ENCODE measurements at regions not wholly inside any gene's neighbourhood (a gene's known extent, or its start where the extent isn't known, plus 50 kb on each side); places are given as distances from the start of the nearest gene placed in this dataset.

- no peak overlapping the region for H3K4me3 ChIP-seq (ENCODE audit: low read length)
- Mint-ChIP-seq H3K4me1 (peaks cover 0 to 3% (median 0%) of the 10 kb centered on the region in 7 donors), H3K4me3 (no peak overlapping the region), H3K9me3 (peaks cover 0 to 4% (median 0%) of the 10 kb centered on the region in 11 donors), H3K27ac (no peak overlapping the region), H3K27me3 (peaks cover 0 to 9% (median 0%) of the 10 kb centered on the region in 5 donors), H3K36me3 (no peaks in the 10 kb centered on the region)
- ATAC-seq (no peak), DNase-seq (no peak)
- H3K36me3 ChIP-seq (ENCODE audit: control insufficient read depth in 2 of 3, insufficient read depth in 3 of 3, low read length in 3 of 3): no peaks in the 10 kb centered on the region
- H3K4me1 ChIP-seq (ENCODE audit: control insufficient read depth in 2 of 2, insufficient read depth in 2 of 2, low read length in 2 of 2): no peaks in the 10 kb centered on the region
- H3K27me3 ChIP-seq (ENCODE audit: control insufficient read depth in 2 of 2, insufficient read depth in 2 of 2, low read length in 2 of 2): no peaks in the 10 kb centered on the region
- H3K9me3 ChIP-seq (ENCODE audit: control insufficient read depth in 2 of 3, low read length in 3 of 3): no peaks in the 10 kb centered on the region
- no peak overlapping the region for H3K27ac ChIP-seq (ENCODE audit: low read depth, low read length)
- CTCF ChIA-PET: no interaction called here
- intact Hi-C loops (cut with micrococcal nuclease): no loop called here
- POLR2A ChIA-PET: no interaction called here
Measured at GRCh38 chr12:22115711-22116110, 69.7 kb downstream of the CMAS start.

DNA sequence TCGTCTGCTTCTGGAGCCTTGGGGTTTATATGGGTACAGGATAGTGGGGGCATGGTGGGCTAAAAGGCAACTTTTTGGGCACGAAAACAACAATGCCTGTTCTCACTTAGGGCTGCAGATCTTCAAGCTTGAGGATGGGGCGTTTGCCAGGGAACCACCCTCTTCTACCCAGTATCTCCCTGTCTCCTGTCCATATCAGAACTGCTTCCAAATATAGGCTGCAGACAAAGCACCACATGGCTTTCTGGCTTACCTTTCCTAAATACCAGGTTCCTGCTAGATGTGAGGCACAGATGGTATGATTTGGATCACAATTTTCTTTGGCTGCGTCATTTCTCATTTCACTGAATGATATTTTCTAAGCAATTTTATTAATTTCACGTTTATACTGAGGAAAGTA, 70.4 kb downstream of the CMAS start:
- Mint-ChIP-seq H3K27ac (no peak overlapping the region), H3K4me3 (no peak overlapping the region), H3K27me3 (peaks cover 0 to 9% (median 0%) of the 10 kb centered on the region in 5 donors), H3K9me3 (peaks cover 0 to 4% (median 0%) of the 10 kb centered on the region in 11 donors), H3K36me3 (no peaks in the 10 kb centered on the region), H3K4me1 (peaks cover 0 to 3% (median 0%) of the 10 kb centered on the region in 7 donors)
- no peaks in the 10 kb centered on the region for H3K4me1 ChIP-seq (ENCODE audit: control insufficient read depth in 2 of 2, insufficient read depth in 2 of 2, low read length in 2 of 2)
- intact Hi-C loops (cut with micrococcal nuclease): no loop called here
- no peak for ATAC-seq
- no peak for DNase-seq
- POLR2A ChIA-PET: no interaction called here
- H3K27ac ChIP-seq (ENCODE audit: low read depth, low read length): no peak overlapping the region
- no peaks in the 10 kb centered on the region for H3K36me3 ChIP-seq (ENCODE audit: control insufficient read depth in 2 of 3, insufficient read depth in 3 of 3, low read length in 3 of 3)
- H3K4me3 ChIP-seq (ENCODE audit: low read length): no peak overlapping the region
- no peaks in the 10 kb centered on the region for H3K9me3 ChIP-seq (ENCODE audit: control insufficient read depth in 2 of 3, low read length in 3 of 3)
- no peaks in the 10 kb centered on the region for H3K27me3 ChIP-seq (ENCODE audit: control insufficient read depth in 2 of 2, insufficient read depth in 2 of 2, low read length in 2 of 2)
- CTCF ChIA-PET: no interaction called here

DNA sequence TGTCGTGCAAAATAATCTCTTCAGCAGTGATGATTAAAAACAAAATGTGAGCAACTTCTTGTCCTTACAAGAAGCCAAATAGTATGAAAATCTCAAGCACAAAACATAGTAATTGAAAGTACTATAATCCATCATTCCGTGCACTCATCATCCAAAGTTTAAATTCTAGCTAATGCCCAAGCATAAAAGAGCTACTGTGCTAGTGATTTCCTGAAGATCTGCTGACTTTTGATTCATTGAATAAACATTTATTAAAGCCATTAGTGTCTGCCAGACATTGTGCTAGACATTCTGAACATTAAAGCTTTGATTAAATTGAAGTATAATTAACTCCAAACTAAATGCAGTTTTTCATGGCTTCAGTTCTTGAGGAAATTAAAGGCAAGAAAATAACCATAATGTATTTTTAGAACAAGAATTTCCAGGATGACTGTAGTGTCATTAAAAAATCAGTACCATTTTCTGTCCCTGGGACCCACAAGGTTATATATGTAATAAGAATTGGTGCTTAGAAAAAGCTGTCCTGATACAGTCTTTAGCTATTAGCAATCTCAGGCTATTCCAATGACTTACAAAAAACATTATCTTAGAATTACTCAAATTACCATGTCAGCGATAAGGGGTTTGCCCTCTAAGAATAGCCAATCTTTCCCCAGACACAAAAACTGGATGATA, 71.7 kb downstream of the CMAS start:
- CTCF ChIA-PET: interaction anchor here (1.2 kb wide), 1 partner anchor 55 kb away, joined by 5 read pairs; no protein-coding TSS in a partner anchor

GRCh38 chr12:22118238-22118790, 72.3 kb downstream of the CMAS start:
- H3K27ac ChIP-seq (ENCODE audit: low read depth, low read length): no peak overlapping the region
- no peaks in the 10 kb centered on the region for H3K27me3 ChIP-seq (ENCODE audit: control insufficient read depth in 2 of 2, insufficient read depth in 2 of 2, low read length in 2 of 2)
- ATAC-seq: no peak
- Mint-ChIP-seq H3K9me3 (peaks cover 0 to 4% (median 0%) of the 10 kb centered on the region in 11 donors), H3K4me1 (peaks cover 0 to 3% (median 0%) of the 10 kb centered on the region in 7 donors), H3K4me3 (no peak overlapping the region), H3K36me3 (no peaks in the 10 kb centered on the region), H3K27me3 (peaks cover 0 to 9% (median 0%) of the 10 kb centered on the region in 5 donors), H3K27ac (no peak overlapping the region)
- intact Hi-C loops (cut with micrococcal nuclease): no loop called here
- ChIA-PET CTCF (interaction anchor here (1.2 kb wide), 1 partner anchor 55 kb away, joined by 5 read pairs; no protein-coding TSS in a partner anchor), POLR2A (no interaction called here)
- H3K4me1 ChIP-seq (ENCODE audit: control insufficient read depth in 2 of 2, insufficient read depth in 2 of 2, low read length in 2 of 2): no peaks in the 10 kb centered on the region
- H3K36me3 ChIP-seq (ENCODE audit: control insufficient read depth in 2 of 3, insufficient read depth in 3 of 3, low read length in 3 of 3): no peaks in the 10 kb centered on the region
- H3K9me3 ChIP-seq (ENCODE audit: control insufficient read depth in 2 of 3, low read length in 3 of 3): no peaks in the 10 kb centered on the region
- no peak overlapping the region for H3K4me3 ChIP-seq (ENCODE audit: low read length)
- no peak for DNase-seq

More for the DNA sequence above, 71.7 kb downstream of the CMAS start:
- Mint-ChIP-seq H3K4me3 (no peak overlapping the region), H3K9me3 (peaks cover 0 to 4% (median 0%) of the 10 kb centered on the region in 11 donors), H3K27me3 (peaks cover 0 to 9% (median 0%) of the 10 kb centered on the region in 5 donors), H3K36me3 (no peaks in the 10 kb centered on the region), H3K27ac (no peak overlapping the region), H3K4me1 (peaks cover 0 to 3% (median 0%) of the 10 kb centered on the region in 7 donors)
- POLR2A ChIA-PET: no interaction called here
- intact Hi-C loops (cut with micrococcal nuclease): no loop called here
- ATAC-seq (no peak), DNase-seq (no peak)
- Histone ChIP-seq H3K36me3 (ENCODE audit: control insufficient read depth in 2 of 3, insufficient read depth in 3 of 3, low read length in 3 of 3) (no peaks in the 10 kb centered on the region), H3K27me3 (ENCODE audit: control insufficient read depth in 2 of 2, insufficient read depth in 2 of 2, low read length in 2 of 2) (no peaks in the 10 kb centered on the region), H3K4me3 (ENCODE audit: low read length) (no peak overlapping the region), H3K27ac (ENCODE audit: low read depth, low read length) (no peak overlapping the region), H3K9me3 (ENCODE audit: control insufficient read depth in 2 of 3, low read length in 3 of 3) (no peaks in the 10 kb centered on the region), H3K4me1 (ENCODE audit: control insufficient read depth in 2 of 2, insufficient read depth in 2 of 2, low read length in 2 of 2) (no peaks in the 10 kb centered on the region)

- no peaks in the 10 kb centered on the region for H3K9me3 ChIP-seq (ENCODE audit: control insufficient read depth in 2 of 3, low read length in 3 of 3)
- Mint-ChIP-seq H3K4me1 (peaks cover 0 to 3% (median 0%) of the 10 kb centered on the region in 7 donors), H3K27me3 (peaks cover 0 to 6% (median 0%) of the 10 kb centered on the region in 5 donors), H3K36me3 (no peaks in the 10 kb centered on the region), H3K9me3 (peaks cover 0 to 17% (median 0%) of the 10 kb centered on the region in 11 donors), H3K27ac (no peak overlapping the region), H3K4me3 (no peak overlapping the region)
- no peaks in the 10 kb centered on the region for H3K4me1 ChIP-seq (ENCODE audit: control insufficient read depth in 2 of 2, insufficient read depth in 2 of 2, low read length in 2 of 2)
- H3K27me3 ChIP-seq (ENCODE audit: control insufficient read depth in 2 of 2, insufficient read depth in 2 of 2, low read length in 2 of 2): no peaks in the 10 kb centered on the region
- H3K4me3 ChIP-seq (ENCODE audit: low read length): no peak overlapping the region
- H3K27ac ChIP-seq (ENCODE audit: low read depth, low read length): no peak overlapping the region
- no peaks in the 10 kb centered on the region for H3K36me3 ChIP-seq (ENCODE audit: control insufficient read depth in 2 of 3, insufficient read depth in 3 of 3, low read length in 3 of 3)
- intact Hi-C loops (cut with micrococcal nuclease): loop anchor here in 1 of 2 donors (1.0 kb wide), 1 partner anchor 214 kb away; no protein-coding TSS in a partner anchor
- no peak for ATAC-seq
- DNase-seq: peak in 2 of 9 donors; percentile 7 to 13
- CTCF ChIA-PET: interaction anchor here (0.8 kb wide), 1 partner anchor 214 kb away, joined by 3 read pairs; no protein-coding TSS in a partner anchor
- POLR2A ChIA-PET: no interaction called here
Measured at GRCh38 chr12:22121224-22121623, 75.2 kb downstream of the CMAS start.

GRCh38 chr12:22122359-22122758, 76.3 kb downstream of the CMAS start:
- H3K36me3 Mint-ChIP-seq: peaks cover 0 to 5% (median 0%) of the 10 kb centered on the region in 5 donors
- Histone ChIP-seq H3K36me3 (ENCODE audit: control insufficient read depth in 2 of 3, insufficient read depth in 3 of 3, low read length in 3 of 3) (no peaks in the 10 kb centered on the region), H3K4me3 (ENCODE audit: low read length) (no peak overlapping the region), H3K4me1 (ENCODE audit: control insufficient read depth in 2 of 2, insufficient read depth in 2 of 2, low read length in 2 of 2) (no peaks in the 10 kb centered on the region), H3K27ac (ENCODE audit: low read depth, low read length) (no peak overlapping the region), H3K27me3 (ENCODE audit: control insufficient read depth in 2 of 2, insufficient read depth in 2 of 2, low read length in 2 of 2) (no peaks in the 10 kb centered on the region), H3K9me3 (ENCODE audit: control insufficient read depth in 2 of 3, low read length in 3 of 3) (no peaks in the 10 kb centered on the region)
- H3K27me3 Mint-ChIP-seq: peaks cover 0 to 3% (median 0%) of the 10 kb centered on the region in 5 donors
- POLR2A ChIA-PET: no interaction called here
- H3K4me3 Mint-ChIP-seq: no peak overlapping the region
- intact Hi-C loops (cut with micrococcal nuclease): no loop called here
- DNase-seq (no peak), ATAC-seq (no peak)
- peaks cover 0 to 3% (median 0%) of the 10 kb centered on the region in 7 donors for H3K4me1 Mint-ChIP-seq
- peak overlapping the region in 1 of 9 donors; percentile 6 for H3K27ac Mint-ChIP-seq
- H3K9me3 Mint-ChIP-seq: peaks cover 0 to 25% (median 6%) of the 10 kb centered on the region in 11 donors
- CTCF ChIA-PET: interaction anchor here (0.7 to 1.2 kb wide), 2 partner anchors 39 to 343 kb away, joined by 3 to 4 read pairs; no protein-coding TSS in a partner anchor

All from naive thymus-derived CD4-positive, alpha-beta T cell (primary cell).